ENCODE measurements at regions not wholly inside any gene's neighbourhood (a gene's known extent, or its start where the extent isn't known, plus 50 kb on each side); places are given as distances from the start of the nearest gene placed in this dataset.

- TF ChIP-seq CTCF (IDR thresholded peaks at IDR 0.05; ENCODE audit: low read depth, low read length, poor library complexity, severe bottlenecking) (no peak), EZH2phosphoT487 (IDR thresholded peaks at IDR 0.05; ENCODE audit: borderline replicate concordance, low read length) (no peak)
Measured at GRCh38 chr15:95883064-95883463, 447.4 kb upstream of the NR2F2 start.

Measured in DOHH2 (cell line).